Neuronal stem cell (in vitro differentiated cells): ENCODE measurements at regions not wholly inside any gene's neighbourhood (a gene's known extent, or its start where the extent isn't known, plus 50 kb on each side); places are given as distances from the start of the nearest gene placed in this dataset.

ENCODE experiments used
- DNase-seq: peaks from one replicate; pipeline ENCODE4 v3.0.0-alpha.2; 2013; ENCODE audit warnings: low spot score
- H2AFZ ChIP-seq: one replicate; pipeline ENCODE4 v1.6.1; 2013; ENCODE audit warnings: mild to moderate bottlenecking, low read length, inconsistent platforms
- H2AK5ac ChIP-seq: 2 replicates; pipeline ENCODE4 v1.6.1; 2013; ENCODE audit warnings: low read depth, mild to moderate bottlenecking, inconsistent platforms, low read length, moderate library complexity, mixed read lengths
- H2BK120ac ChIP-seq: 2 replicates; pipeline ENCODE4 v1.6.1; 2013; ENCODE audit warnings: low read depth, mild to moderate bottlenecking, inconsistent platforms, low read length, moderate library complexity, mixed read lengths
- H2BK12ac ChIP-seq: one replicate; pipeline ENCODE4 v1.6.1; 2013; ENCODE audit warnings: low read length, inconsistent platforms
- H2BK15ac ChIP-seq: 2 replicates; pipeline ENCODE4 v1.6.1; 2013; ENCODE audit warnings: mild to moderate bottlenecking, low read length, inconsistent platforms, mixed read lengths
- H2BK5ac ChIP-seq: one replicate; pipeline ENCODE4 v1.6.1; 2013; ENCODE audit warnings: inconsistent platforms, mild to moderate bottlenecking, low read length, moderate library complexity
- H3K14ac ChIP-seq: one replicate; pipeline ENCODE4 v1.6.1; 2013; ENCODE audit warnings: low read length, inconsistent platforms
- H3K18ac ChIP-seq: 2 replicates; pipeline ENCODE4 v1.6.1; 2013; ENCODE audit warnings: low read length, inconsistent platforms
- H3K23ac ChIP-seq: 2 replicates; pipeline ENCODE4 v1.6.1; 2013; ENCODE audit warnings: low read depth, mild to moderate bottlenecking, mixed read lengths, low read length, inconsistent platforms; ENCODE audit not compliant: poor library complexity
- H3K27ac ChIP-seq: replicated peaks from 3 replicates; pipeline ENCODE4 v1.5.1; 2013; ENCODE audit warnings: low read length, inconsistent platforms
- H3K27me3 ChIP-seq, 3 experiments: 2 replicates each; pipeline ENCODE4 v1.6.1; 2013; ENCODE audit warnings: low read length in 3 of 3, mild to moderate bottlenecking in 2 of 3, inconsistent platforms in 1 of 3, low read depth in 1 of 3, mixed read lengths in 1 of 3, moderate library complexity in 1 of 3; ENCODE audit not compliant: control insufficient read depth in 3 of 3, insufficient read depth in 3 of 3
- H3K36me3 ChIP-seq, 2 donors: replicated peaks in 1 of 2; 2 replicates each; pipeline ENCODE4 v1.6.1; 2013; ENCODE audit warnings: low read length in 2 of 2; ENCODE audit not compliant: control insufficient read depth in 2 of 2, insufficient read depth in 2 of 2
- H3K4ac ChIP-seq: 2 replicates; pipeline ENCODE4 v1.6.1; 2013; ENCODE audit warnings: inconsistent platforms, mild to moderate bottlenecking, low read length, moderate library complexity
- H3K4me1 ChIP-seq, 2 donors: 1 replicate in 1 of 2; 2 replicates in 1 of 2; pipeline ENCODE4 v1.6.1; 2013; ENCODE audit warnings: low read length in 2 of 2, low read depth in 1 of 2; ENCODE audit not compliant: control insufficient read depth in 2 of 2, insufficient read depth in 1 of 2
- H3K4me2 ChIP-seq: one replicate; pipeline ENCODE4 v1.6.1; 2013; ENCODE audit warnings: mild to moderate bottlenecking, low read length, inconsistent platforms; ENCODE audit not compliant: insufficient read depth, poor library complexity, severe bottlenecking
- H3K4me3 ChIP-seq, 2 donors: 2 replicates each; pipeline ENCODE4 v1.5.1; 2013; ENCODE audit warnings: low read length in 2 of 2, mild to moderate bottlenecking in 2 of 2, inconsistent platforms in 1 of 2, moderate library complexity in 1 of 2
- H3K79me1 ChIP-seq: one replicate; pipeline ENCODE4 v1.6.1; 2013; ENCODE audit warnings: low read depth, mild to moderate bottlenecking, inconsistent platforms, low read length, moderate library complexity
- H3K9ac ChIP-seq: one replicate; pipeline ENCODE4 v1.6.1; 2013; ENCODE audit warnings: mild to moderate bottlenecking, low read depth, low read length, inconsistent platforms; ENCODE audit not compliant: poor library complexity
- H3K9me3 ChIP-seq, 2 donors: replicated peaks in 1 of 2; 2 replicates each; pipeline versions ENCODE3 to v1.6.1; 2013; ENCODE audit warnings: low read length in 2 of 2, mild to moderate bottlenecking in 2 of 2, inconsistent platforms in 1 of 2, low read depth in 1 of 2, mixed read lengths in 1 of 2, moderate library complexity in 1 of 2; ENCODE audit not compliant: control insufficient read depth in 2 of 2, insufficient read depth in 1 of 2
- H4K8ac ChIP-seq: one replicate; pipeline ENCODE4 v1.6.1; 2013; ENCODE audit warnings: low read depth, mild to moderate bottlenecking, inconsistent platforms, low read length, moderate library complexity
- H4K91ac ChIP-seq: one replicate; pipeline ENCODE4 v1.6.1; 2013; ENCODE audit warnings: low read length, low read depth, mild to moderate bottlenecking, inconsistent platforms; ENCODE audit not compliant: poor library complexity
- WGBS, 2 donors: extraction: QIAGEN DNeasy Blood & Tissue Kit; methylation state at CpG; one replicate each; pipeline ENCODE4 v1.1.7; 2013; ENCODE audit warnings: missing lambda C conversion rate in 2 of 2, mixed read lengths in 1 of 2; ENCODE audit not compliant: insufficient read length in 2 of 2, insufficient replicate concordance in 1 of 2; ENCODE audit errors: extremely low coverage in 2 of 2; 5-methylcytosine and 5-hydroxymethylcytosine counted together

DNA sequence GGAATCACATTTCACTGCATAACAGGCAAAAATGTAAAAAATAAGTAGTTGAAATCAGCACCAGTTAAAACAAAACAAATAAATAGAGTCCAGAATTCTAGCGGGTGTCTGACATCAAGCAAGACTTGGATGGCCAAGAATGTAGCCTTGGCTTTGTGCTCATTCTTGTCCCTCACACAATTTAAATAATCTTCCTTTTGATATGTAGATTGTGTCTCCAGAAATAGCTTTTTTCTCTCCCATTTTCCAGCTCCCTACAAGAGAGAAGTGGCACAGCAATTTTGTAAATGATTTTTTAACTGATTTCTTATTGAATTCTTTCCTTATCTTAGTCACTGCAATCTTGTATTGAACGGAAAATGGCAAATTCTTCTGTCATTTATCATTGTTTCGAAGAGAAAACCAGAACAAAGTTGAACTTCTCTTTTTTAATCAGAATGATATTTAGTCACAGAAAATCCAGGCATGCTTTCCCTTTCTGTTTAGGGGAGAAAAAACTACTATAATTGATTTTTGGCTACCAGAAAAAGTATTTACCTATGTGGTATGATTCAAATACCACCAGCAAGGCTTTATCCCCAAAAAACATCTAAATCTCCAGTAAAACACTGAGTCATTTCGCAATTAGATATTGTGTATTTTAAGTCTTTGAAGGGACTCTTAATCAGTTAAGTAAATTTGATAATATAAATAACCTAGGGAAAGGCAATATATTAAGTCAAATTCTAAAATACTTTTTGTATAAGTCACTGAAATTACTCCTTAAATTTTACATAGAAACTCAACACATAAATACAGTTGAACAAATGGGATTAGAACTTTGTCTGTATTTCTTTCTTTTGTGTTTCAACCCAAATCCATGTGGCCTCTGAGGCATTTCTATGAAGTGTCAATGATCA is 481.7 kb downstream of the GBE1 start:
- H3K18ac ChIP-seq: no peak overlapping the region
- H3K23ac ChIP-seq: no peak overlapping the region
- no peaks in the 10 kb centered on the region for H3K79me1 ChIP-seq
- H3K4me1 ChIP-seq: peaks cover 0 to 8% of the 10 kb centered on the region in 2 donors
- no peak overlapping the region for H3K4ac ChIP-seq
- H4K8ac ChIP-seq: no peak overlapping the region
- H3K27ac ChIP-seq: no peak overlapping the region
- H2BK12ac ChIP-seq: no peak overlapping the region
- no peak overlapping the region for H2BK15ac ChIP-seq
- no peaks in the 10 kb centered on the region for H3K27me3 ChIP-seq
- no peak overlapping the region for H2AK5ac ChIP-seq
- DNase-seq: no peak
- H3K9ac ChIP-seq: no peak overlapping the region
- no peaks in the 10 kb centered on the region for H3K36me3 ChIP-seq
- H3K9me3 ChIP-seq: no peaks in the 10 kb centered on the region
- H4K91ac ChIP-seq: no peak overlapping the region
- no peak overlapping the region for H2BK120ac ChIP-seq
- H2BK5ac ChIP-seq: no peak overlapping the region
- H3K14ac ChIP-seq: no peak overlapping the region
- H3K4me3 ChIP-seq: no peak overlapping the region
- WGBS, 2 donors: no CpG with 5 or more reads among the region's 4 CpGs
- H2AFZ ChIP-seq: peak overlapping the region; percentile 56
- H3K4me2 ChIP-seq: no peak overlapping the region

DNA sequence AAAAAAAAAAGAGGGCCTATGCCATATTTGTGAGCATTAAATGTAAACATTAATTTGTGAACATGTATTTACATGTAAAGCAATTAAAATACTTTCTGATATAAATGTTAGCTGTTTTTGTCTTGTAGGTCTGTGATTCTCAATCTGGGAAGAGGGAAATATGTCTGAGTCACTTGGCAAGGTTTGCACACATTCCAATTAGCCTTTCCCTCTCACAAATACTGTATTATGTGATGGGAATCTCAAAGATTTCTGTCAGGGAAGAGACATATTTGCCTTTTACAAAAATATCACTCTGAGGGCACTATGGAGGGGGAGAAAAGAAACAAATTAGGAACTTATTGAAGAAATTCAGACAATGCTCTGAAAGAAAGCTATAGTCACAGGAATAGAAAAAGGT is 483.6 kb downstream of the GBE1 start:
- no peak overlapping the region for H2BK5ac ChIP-seq
- no peak overlapping the region for H2BK120ac ChIP-seq
- no peak overlapping the region for H2AFZ ChIP-seq
- no peak overlapping the region for H2BK15ac ChIP-seq
- no peak overlapping the region for H2BK12ac ChIP-seq
- H3K4ac ChIP-seq: no peak overlapping the region
- peaks cover 0 to 8% of the 10 kb centered on the region in 2 donors for H3K4me1 ChIP-seq
- no peaks in the 10 kb centered on the region for H3K36me3 ChIP-seq
- H4K8ac ChIP-seq: no peak overlapping the region
- H4K91ac ChIP-seq: no peak overlapping the region
- DNase-seq: no peak
- H3K4me2 ChIP-seq: no peak overlapping the region
- H2AK5ac ChIP-seq: no peak overlapping the region
- H3K4me3 ChIP-seq: no peak overlapping the region
- no peak overlapping the region for H3K9ac ChIP-seq
- no peak overlapping the region for H3K23ac ChIP-seq
- H3K27me3 ChIP-seq: no peaks in the 10 kb centered on the region
- H3K79me1 ChIP-seq: no peaks in the 10 kb centered on the region
- no peak overlapping the region for H3K27ac ChIP-seq
- H3K14ac ChIP-seq: no peak overlapping the region
- no peak overlapping the region for H3K18ac ChIP-seq
- no peaks in the 10 kb centered on the region for H3K9me3 ChIP-seq

DNA sequence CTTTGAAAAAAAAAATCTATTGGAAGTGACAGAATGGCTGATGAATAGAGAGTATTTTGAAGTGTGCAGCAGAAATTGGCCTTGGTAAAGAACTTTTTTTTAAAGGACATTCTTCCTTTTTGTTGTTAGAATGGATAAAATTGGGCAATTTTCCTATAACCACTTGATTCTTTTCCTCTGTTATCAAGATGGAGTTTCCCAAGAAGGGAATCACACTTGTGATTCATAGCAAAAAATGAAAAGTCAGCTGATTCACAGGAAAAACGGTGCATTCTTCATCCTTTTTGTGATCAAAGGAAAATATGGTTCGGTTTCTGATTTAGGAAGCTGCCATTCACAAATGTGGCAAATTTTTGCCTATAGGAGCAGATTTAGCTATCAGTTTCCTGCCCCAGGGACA is 486.8 kb downstream of the GBE1 start:
- Histone ChIP-seq H3K4ac (no peak overlapping the region), H2AK5ac (no peak overlapping the region), H2BK120ac (no peak overlapping the region), H3K23ac (no peak overlapping the region), H3K4me1 (peaks cover 0 to 4% of the 10 kb centered on the region in 2 donors), H3K4me3 (no peak overlapping the region), H2AFZ (no peak overlapping the region), H2BK5ac (no peak overlapping the region), H3K79me1 (no peaks in the 10 kb centered on the region), H3K4me2 (no peak overlapping the region), H3K18ac (no peak overlapping the region), H2BK12ac (no peak overlapping the region), H2BK15ac (no peak overlapping the region), H3K14ac (no peak overlapping the region), H3K36me3 (no peaks in the 10 kb centered on the region), H3K27me3 (no peaks in the 10 kb centered on the region), H3K9me3 (no peaks in the 10 kb centered on the region), H4K91ac (no peak overlapping the region), H3K9ac (no peak overlapping the region), H3K27ac (no peak overlapping the region), H4K8ac (no peak overlapping the region)
- DNase-seq: no peak
- WGBS, 2 donors: no CpG with 5 or more reads among the region's 2 CpGs

DNA sequence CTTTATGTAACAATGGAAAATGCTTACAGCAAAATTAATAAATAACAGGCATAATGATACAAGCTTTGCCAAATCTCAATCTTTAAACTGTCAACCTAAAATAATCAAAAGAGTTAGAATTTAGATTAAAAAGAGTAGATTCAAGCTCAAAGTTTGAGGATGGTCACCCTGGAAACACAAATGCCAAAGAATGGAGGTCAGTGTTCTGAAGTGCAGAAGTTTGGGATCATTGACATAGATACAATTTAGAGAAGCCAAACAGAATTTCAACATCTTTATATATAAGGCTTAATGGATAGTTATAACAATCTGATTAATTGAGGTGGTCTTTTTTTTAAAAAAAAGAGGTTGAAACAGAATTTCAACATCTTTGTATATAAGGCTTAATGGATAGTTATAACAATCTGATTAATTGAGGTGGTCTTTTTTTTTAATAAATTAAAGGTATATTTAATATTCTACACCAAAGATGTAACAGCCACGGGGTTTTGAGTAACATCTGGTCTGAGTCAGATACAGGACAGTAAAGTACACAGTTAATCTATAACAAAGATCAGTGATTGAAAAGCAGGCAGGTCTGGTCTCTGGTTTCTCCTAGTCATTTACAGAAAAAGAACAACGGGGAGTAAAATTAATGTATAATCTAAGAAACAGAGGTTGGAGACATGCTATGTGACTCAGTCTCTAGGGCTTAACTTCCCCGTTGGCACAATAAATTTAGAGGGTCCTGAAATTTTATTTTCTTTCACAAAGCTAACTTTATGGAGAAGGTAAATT is 490.7 kb downstream of the GBE1 start:
- no peak overlapping the region for H3K14ac ChIP-seq
- H3K4ac ChIP-seq: no peak overlapping the region
- H2BK15ac ChIP-seq: no peak overlapping the region
- H2BK5ac ChIP-seq: no peak overlapping the region
- no peak overlapping the region for H2BK12ac ChIP-seq
- no peaks in the 10 kb centered on the region for H3K9me3 ChIP-seq
- H2BK120ac ChIP-seq: no peak overlapping the region
- H3K4me2 ChIP-seq: no peak overlapping the region
- H3K27ac ChIP-seq: no peak overlapping the region
- no peaks in the 10 kb centered on the region for H3K79me1 ChIP-seq
- no peak for DNase-seq
- no CpG with 5 or more reads among the region's 3 CpGs for WGBS, 2 donors
- H3K23ac ChIP-seq: no peak overlapping the region
- no peaks in the 10 kb centered on the region for H3K36me3 ChIP-seq
- H3K4me3 ChIP-seq: no peak overlapping the region
- H2AK5ac ChIP-seq: no peak overlapping the region
- H4K8ac ChIP-seq: no peak overlapping the region
- H3K9ac ChIP-seq: no peak overlapping the region
- no peak overlapping the region for H4K91ac ChIP-seq
- no peaks in the 10 kb centered on the region for H3K27me3 ChIP-seq
- H3K4me1 ChIP-seq: no peaks in the 10 kb centered on the region
- no peak overlapping the region for H3K18ac ChIP-seq
- no peak overlapping the region for H2AFZ ChIP-seq
